Left hindlimb (tissue), 1 donor: ENCODE measurements at regions not wholly inside any gene's neighbourhood (a gene's known extent, or its start where the extent isn't known, plus 50 kb on each side); places are given as distances from the start of the nearest gene placed in this dataset.

ENCODE experiments used
- DNase-seq: peaks from one replicate; pipeline ENCODE4 v3.0.0-alpha.2; 2018

DNA sequence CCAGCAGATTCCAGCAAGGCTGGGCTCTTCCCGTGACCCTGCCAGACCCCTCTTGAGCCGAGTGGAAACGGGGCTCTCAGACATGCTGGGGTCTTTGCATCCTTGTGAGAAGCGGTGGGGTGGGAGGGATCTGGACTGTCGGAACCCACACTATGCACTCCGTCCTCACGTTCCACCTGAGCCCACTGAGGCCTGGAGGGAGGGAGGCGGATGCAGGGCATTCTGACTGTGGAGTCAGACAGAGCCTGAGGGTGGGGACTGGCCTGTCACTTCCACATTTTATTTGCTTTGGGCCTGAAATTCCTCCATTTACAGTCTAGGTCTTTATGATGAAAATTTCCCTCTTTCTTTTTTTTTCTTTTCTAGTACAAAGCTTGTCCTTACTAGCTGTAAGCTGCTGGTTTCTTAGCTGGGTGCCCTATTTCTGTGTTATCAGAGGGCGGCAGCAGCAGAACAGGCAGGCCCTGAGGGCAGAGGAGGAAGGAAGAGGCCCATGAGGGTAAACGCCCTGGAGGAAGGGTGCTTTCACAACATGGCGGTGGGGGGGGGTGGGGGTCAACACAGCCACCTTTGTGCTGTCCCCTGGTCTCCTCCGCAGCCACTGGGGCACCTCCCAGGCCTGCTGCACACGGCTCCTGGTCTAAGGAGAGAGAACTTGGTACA, 373.5 kb upstream of the MYT1L start:
- DNase-seq = no peak

DNA sequence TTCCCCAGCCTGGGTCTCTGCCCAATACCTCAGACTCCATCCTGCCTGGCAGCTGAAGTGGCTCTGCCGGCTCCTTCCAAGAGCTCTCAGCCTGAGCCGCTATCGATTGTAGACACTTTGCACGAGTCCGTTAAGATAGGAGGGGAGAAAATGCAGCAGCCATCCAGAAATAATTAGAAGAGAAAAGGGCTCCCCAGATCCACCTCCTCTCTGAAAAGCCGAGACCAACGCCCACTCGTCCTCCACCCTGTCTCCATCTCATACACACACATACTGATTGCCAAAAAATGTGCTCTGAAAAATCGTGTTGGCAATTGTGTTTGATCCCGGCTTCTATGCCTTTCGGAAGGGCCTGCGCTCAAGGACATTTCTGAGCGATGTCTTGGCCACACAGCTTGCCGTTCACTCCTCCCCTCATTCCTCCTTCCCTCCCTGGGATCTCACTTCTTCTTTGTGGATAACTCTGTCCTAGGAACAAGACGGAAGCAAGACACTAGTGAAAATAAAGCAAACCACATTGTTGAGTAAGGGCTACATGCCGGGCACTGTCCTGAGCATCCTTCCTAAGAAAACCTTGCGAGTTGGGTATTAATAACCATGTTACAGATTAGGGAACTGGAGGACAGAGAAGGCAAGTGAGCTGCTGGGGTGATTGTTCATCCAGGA, 372.8 kb upstream of the MYT1L start:
- DNase-seq = no peak

DNA sequence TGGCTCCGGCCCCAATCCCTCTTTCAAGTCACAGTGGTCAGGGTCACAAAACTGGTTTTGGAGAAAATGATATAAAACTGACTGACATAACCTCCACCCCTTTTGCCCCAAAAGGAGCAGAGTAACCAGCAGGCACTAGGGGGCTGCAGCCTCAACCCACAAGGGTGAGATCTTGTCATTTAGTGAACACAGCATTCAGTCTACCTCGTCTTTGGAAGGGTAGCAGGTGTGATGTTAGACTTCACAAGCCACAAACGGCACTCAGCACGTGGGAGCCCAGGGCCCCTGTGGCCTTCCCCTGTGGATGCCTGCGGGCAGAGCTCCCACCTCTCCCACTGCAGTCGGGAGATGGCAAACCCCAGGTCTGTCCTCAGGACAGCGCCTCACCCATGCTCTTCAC, 372.1 kb upstream of the MYT1L start:
- no peak for DNase-seq

DNA sequence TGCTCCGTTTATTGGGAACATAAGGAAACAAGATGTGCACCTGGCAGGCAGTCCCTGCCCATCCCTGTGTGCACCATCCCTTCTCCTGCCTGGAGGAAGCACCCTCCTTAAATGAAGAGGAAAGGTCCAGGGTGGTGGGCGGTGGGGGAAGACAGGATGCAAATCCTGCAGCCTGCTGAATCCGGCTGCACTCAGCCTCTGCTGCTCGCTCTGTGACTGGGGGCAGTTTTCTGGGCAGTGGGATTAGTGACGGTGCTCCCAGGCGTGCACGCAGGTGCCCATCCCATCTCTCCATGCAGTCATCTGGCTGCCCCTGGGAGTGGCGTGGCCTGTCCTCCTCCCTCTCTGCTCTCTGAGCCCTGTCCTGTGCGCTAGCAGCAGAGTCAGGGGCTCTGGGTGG, 371.3 kb upstream of the MYT1L start:
- no peak for DNase-seq

GRCh38 chr2:2701813-2702212, 370.7 kb upstream of the MYT1L start:
- no peak for DNase-seq

DNA sequence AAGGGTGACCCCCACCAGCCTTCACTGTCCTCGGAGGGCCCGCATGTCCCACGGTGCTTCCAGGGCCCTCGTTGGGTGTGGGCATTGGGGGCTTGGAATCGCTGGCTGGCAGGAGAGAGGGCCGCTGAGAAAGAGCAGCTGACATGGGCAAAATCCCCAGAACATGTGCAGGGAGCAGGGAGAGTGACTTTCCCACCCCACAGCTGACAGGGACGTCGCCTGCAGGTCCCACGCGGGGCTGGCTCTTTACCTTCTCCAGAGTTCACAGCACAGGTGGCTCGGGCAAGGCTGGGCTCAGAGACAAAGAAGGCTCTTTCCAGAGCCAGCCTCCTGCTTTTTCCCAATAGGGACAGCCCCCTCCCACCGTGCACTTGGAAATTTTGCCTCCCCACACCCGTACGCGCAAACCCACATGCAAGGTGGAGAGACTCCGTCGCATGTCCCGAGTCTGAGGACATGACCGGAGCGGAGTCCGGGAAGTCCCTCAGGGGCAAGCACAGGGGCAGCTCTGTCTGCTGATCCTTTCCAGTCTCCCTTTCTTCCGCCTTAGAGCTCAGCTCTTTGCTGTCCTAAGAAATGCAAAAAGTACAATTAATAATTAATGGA, 370.2 kb upstream of the MYT1L start:
- DNase-seq = no peak

- no peak for DNase-seq
Measured at GRCh38 chr2:2699121-2699505, 368.0 kb upstream of the MYT1L start.

DNA sequence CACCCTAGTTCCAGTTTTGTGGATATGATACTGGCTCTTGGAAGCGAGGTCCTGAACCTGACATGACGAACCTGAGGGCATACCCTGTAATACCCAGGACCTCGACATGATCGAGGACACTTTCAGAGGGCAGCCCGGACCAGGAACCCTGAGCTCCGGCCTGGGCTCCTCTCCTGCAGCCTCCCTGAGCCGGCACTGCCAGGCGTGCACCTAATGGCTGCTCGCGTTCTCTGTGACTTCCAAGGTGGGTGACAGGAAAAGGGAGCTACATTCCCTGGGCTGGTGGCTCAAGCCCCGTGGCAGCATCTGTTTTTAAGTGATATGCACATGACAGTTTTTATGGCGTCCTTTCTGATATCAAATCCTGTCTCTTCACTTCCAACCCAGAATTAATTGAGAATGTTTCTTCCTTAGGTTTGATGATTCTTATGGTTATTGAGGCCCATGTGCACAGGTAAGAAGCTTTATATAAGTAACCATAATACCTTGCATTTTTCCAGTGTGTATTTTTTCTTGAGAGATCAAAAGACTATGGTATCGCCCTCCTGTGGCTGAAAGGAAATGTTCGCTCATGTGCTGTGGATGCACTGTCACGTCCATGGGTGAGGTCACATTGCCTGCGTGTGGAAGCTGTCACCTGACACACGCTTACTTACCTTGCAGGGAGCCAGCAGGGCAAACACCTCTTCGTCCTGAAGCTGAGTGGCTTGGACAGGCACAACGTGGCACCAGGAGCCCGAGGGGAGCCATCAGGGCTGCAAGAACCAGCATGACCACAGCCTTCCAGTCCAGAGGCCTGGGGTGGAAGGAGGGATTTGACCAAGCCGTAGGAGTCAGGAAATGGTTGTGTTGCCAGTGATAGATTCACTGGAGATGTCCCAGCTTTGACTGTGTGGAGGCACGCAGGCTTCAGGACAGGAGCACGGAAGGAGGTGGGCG, 367.4 kb upstream of the MYT1L start:
- no peak for DNase-seq

GRCh38 chr2:2696733-2697455, 365.8 kb upstream of the MYT1L start:
- no peak for DNase-seq

- DNase-seq = no peak
Measured at GRCh38 chr2:2696325-2696724, 365.2 kb upstream of the MYT1L start.

DNA sequence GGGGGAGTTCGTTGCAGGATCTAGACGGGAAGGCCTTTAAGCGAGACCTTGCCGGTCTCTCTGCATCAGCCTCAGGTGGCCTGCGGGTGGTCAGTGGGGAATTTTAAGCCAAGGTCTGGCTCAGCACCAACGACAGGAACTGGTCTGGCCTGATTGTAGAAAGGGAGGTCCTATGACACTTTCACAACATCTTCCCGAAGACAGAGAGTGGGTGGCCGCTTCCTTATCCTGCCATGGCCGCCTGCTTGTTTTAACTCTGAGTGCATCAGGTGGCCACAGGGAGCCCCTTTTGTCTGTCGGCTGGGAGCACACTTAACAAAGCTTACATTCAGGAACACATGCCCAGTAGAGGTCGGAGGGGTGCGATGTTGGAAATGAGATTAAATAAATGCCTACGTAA, 363.7 kb upstream of the MYT1L start:
- no peak for DNase-seq

GRCh38 chr2:2692599-2693389, 361.7 kb upstream of the MYT1L start:
- no peak for DNase-seq

GRCh38 chr2:2691419-2691818, 360.3 kb upstream of the MYT1L start:
- no peak for DNase-seq

DNA sequence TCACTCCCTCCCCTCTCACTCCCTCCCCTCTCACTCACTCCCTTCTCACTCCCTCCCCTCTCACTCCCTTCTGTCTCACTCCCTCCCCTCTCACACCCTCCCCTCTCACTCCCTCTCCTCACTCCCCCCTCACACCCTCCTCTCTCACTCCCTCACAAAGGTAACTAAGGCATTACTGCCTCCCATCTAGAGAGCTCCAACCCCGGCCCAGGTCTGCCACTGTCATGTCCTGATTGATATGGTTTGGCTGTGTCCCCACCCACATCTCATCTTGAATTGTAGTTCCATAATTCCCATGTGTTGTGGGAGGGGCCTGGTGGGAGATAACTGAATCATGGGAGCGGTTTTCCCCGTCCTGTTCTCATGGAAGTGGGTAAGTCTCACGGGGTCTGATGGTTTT, 359.9 kb upstream of the MYT1L start:
- no peak for DNase-seq

- no peak for DNase-seq
Measured at GRCh38 chr2:2689306-2689705, 358.2 kb upstream of the MYT1L start.

DNA sequence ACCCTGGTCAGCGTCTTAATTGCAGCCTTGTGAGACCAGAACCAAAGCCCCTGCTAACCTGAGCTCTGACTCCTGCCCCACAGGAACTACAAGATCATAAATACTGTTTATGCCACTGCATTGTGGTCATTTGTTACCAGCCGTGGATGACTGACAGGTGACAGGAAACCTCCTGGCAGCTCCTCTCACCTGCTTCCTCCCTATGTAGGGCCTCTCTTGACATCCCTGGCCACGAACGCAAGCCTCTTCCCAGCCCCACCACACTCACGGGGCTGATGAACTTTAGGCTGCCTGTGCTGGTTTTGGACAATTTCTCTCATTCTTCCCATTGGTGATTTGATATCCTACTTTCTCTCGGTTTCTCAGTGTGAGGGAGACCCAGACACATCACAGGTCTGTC, 357.2 kb upstream of the MYT1L start:
- no peak for DNase-seq

DNA sequence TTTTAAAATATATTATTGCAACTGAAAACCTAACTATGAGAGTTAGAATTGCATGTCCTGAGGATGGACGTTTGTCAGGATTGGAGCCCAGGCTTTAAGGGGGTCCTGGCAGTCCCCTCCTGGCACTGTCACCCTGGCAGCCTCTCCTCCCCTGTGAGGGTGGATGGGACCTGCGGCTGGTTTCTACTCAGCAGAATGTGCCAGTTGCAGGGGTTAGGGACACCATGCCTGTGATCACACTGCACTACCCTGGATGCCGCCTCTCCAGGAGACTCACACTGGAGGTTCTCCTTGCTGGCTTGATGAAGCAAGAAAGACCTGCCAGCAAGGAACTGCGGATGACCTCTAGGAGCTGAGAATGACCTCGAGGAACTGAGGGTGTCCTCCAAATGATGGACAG, 356.7 kb upstream of the MYT1L start:
- no peak for DNase-seq

DNA sequence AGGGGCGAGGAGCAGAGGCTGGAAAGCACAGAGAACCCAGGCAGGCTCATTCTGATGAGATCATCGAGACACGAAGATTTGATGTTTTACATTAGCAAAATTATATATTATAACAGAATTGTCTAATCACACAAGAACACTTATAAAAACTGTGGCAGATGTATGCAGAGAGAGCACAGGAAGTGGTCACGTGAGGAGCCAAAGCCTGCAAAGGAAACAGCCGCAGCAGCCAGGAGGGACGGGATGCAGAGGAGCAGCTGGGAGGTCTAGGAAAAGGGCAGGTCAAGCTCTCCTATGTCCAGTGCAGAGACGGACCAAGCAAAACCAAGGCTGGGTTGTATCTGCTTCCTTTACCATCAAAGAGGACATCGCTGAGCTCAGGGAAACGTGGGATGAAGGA, 355.1 kb upstream of the MYT1L start:
- DNase-seq = no peak

- DNase-seq = no peak
Measured at GRCh38 chr2:2683606-2684224, 352.6 kb upstream of the MYT1L start.

DNA sequence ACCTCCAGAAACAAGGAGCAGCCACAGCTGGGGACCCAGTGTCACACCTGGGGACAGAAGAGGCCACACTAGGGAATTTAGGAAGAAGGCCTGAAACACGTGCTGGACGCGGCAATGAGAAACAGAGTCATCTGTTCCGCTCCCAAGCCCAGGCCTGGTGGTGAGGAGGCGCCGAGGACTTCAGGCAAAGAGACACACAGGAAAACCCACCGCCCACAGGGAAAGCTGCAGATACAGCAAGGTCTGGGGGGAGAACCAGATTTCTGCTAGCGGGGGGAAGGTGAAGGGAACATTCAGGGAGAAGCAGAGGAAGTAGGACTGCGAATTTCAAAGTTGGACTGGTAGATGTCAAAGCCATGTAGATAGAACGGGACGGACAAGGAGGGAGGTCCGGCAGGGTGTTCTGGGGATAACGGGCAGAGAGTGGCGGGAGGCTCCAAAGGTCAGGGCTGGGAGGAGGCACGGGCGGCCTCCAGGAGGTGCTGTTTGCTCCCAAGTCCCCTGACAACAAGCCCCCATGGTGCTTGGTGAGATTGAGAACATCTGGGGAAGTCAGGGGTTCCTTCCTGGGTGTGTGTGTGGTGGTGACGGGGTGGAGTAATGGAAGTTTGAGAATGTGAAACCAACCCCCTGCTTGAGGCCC, 351.7 kb upstream of the MYT1L start:
- DNase-seq = no peak

DNA sequence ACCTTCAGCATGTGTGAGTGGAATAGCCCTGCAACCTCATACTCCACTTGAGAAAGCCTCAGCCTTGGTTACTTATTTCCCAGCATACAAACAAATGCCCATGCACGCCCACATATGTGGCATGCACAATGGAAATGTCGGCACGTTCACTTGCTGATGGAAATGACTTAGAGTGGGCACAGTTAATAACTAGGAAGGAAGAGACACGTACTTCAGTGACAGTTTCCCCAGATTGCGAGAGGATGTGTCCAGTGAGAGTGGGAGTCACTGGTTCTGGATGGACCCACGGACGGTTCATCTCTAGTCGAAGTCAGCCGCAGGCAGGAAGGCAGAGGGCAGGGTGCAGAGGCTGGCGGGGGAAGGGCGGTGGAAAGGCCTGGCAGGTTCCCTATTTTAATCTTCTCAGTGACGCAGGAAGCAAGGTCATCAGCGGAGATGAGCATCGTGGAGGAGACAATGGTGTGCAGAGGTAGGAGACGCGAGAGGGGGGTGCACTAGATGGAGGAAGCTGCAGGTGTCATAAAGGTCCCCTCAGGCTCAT, 350.7 kb upstream of the MYT1L start:
- no peak for DNase-seq
